Ishikawa (cell line): ENCODE measurements at regions not wholly inside any gene's neighbourhood (a gene's known extent, or its start where the extent isn't known, plus 50 kb on each side); places are given as distances from the start of the nearest gene placed in this dataset.

Experiments
- FOXM1 ChIP-seq: IDR thresholded peaks from 2 replicates; pipeline ENCODE4 v1.6.1; 2012; ENCODE audit warnings: low read depth, borderline replicate concordance
- TF ChIP-seq, protein P1 (sequence below): IDR thresholded peaks from 2 replicates; pipeline ENCODE4 v1.6.1; 2012

DNA sequence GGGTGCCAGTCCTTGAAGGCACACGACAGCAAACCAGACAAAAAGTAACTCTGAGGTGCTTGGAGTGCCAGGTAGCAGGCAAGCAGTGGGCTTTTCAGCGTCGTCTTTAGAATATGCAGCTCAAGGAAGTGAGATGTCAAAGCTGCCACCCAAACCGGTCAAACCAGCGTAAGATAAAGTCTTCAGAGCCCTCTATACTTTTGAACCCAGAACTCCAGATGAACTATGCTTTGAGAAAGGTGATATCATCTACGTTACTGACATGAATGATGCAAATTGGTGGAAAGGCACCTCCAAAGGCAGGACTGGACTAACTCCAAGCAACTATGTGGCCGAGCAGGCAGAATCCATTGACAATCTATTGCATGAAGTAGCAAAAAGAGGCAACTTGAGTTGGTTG lies 95.9 kb downstream of the TBX3 start:
- TF ChIP-seq, protein P1, sequence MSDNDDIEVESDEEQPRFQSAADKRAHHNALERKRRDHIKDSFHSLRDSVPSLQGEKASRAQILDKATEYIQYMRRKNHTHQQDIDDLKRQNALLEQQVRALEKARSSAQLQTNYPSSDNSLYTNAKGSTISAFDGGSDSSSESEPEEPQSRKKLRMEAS = no peak
- no peak for TF ChIP-seq FOXM1
